Middle frontal gyrus (tissue), 1 donor: ENCODE measurements at regions not wholly inside any gene's neighbourhood (a gene's known extent, or its start where the extent isn't known, plus 50 kb on each side); places are given as distances from the start of the nearest gene placed in this dataset.
"Not testable (repeated sequence)": the region's sequence is repeated elsewhere in the genome, so short reads cannot be mapped to it uniquely, and the experiment has no call there.

Source experiments
- DNase-seq: peaks from one replicate; pipeline ENCODE4 v3.0.0-alpha.2; 2015; ENCODE audit warnings: low spot score; ENCODE audit errors: extremely low spot score

- DNase-seq, result not testable (repeated sequence)
Observed at GRCh38 chr1:190019151-190019550, 458.5 kb downstream of the BRINP3 start.

- no peak for DNase-seq
Observed at GRCh38 chr1:190019717-190020116, 457.9 kb downstream of the BRINP3 start.

- DNase-seq, result no peak
Observed at GRCh38 chr1:190022709-190023108, 455.0 kb downstream of the BRINP3 start.

GRCh38 chr1:190029441-190029840 lies 448.2 kb downstream of the BRINP3 start:
- DNase-seq, result no peak

GRCh38 chr1:190043655-190044054 lies 434.0 kb downstream of the BRINP3 start:
- no peak for DNase-seq

GRCh38 chr1:190046231-190046630 lies 431.4 kb downstream of the BRINP3 start:
- DNase-seq, result no peak
